ENCODE measurements at regions not wholly inside any gene's neighbourhood (a gene's known extent, or its start where the extent isn't known, plus 50 kb on each side); places are given as distances from the start of the nearest gene placed in this dataset.

DNA sequence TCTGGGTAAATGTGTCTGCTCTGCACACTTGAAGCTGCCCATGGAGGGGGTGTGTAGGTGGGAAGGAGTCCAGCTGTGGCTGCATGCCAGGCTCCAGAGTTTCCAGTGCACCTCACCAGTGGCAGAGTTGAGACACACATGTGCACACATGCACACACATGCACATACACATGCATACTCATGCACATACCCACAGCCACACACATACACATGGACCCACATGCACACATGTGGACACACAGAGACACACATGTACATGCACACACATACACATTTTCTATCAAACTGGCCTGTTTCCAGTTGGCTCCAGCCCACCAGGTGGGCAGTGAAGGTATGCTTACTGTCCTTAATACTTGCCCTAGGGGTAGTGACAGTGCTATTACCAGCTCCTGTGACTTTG is 99.7 kb downstream of the RAMP3 start:
- H3K4me3 Mint-ChIP-seq = no peak overlapping the region
- no peak overlapping the region for H3K23ac ChIP-seq (ENCODE audit: insufficient read length, low read depth, low read length)
- peaks cover 25% of the 10 kb centered on the region for H3K27me3 Mint-ChIP-seq (ENCODE audit: low read depth)
- no peak overlapping the region for H3K9ac ChIP-seq (ENCODE audit: extremely low read depth, insufficient read length, low read length)
- peaks cover 7 to 18% of the 10 kb centered on the region in 2 experiments for H3K4me1 Mint-ChIP-seq
- no peaks in the 10 kb centered on the region for H3K9me3 ChIP-seq (ENCODE audit: control insufficient read depth, low read depth, low read length)
- H3K79me2 ChIP-seq (ENCODE audit: insufficient read depth, low read length) = no peaks in the 10 kb centered on the region
- no peak overlapping the region for H3K56ac ChIP-seq (ENCODE audit: insufficient read length, low read depth, low read length)
- no peak overlapping the region for H3T11ph ChIP-seq (ENCODE audit: low read length)
- no peaks in the 10 kb centered on the region for H3K79me1 ChIP-seq (ENCODE audit: insufficient read depth, low read depth, low read length, poor library complexity, severe bottlenecking)
- no peak overlapping the region for H2AK5ac ChIP-seq (ENCODE audit: insufficient read length, low read length)
- H3K23me2 ChIP-seq (ENCODE audit: insufficient read length, low read depth, low read length, poor library complexity, severe bottlenecking) = no peaks in the 10 kb centered on the region
- no peak for DNase-seq
- H2BK12ac ChIP-seq (ENCODE audit: insufficient read length, low read depth, low read length) = no peak overlapping the region
- no peak overlapping the region for H4K5ac ChIP-seq (ENCODE audit: insufficient read length, low read depth, low read length)
- H4K8ac ChIP-seq (replicated peaks; ENCODE audit: insufficient read length, low read depth, low read length) = no peak overlapping the region
- H3K4me2 ChIP-seq (ENCODE audit: insufficient read depth, insufficient read length, low read length) = no peak overlapping the region
- H4K91ac ChIP-seq (ENCODE audit: insufficient read length, low read depth, low read length) = no peak overlapping the region
- H3K27ac Mint-ChIP-seq = no peak overlapping the region
- no peak overlapping the region for H2BK5ac ChIP-seq (ENCODE audit: insufficient read length, low read length)
- H2BK120ac ChIP-seq (ENCODE audit: low read depth, low read length, poor library complexity, severe bottlenecking) = no peak overlapping the region
- H3K18ac ChIP-seq (ENCODE audit: insufficient read length, low read depth, low read length) = no peak overlapping the region
- no peaks in the 10 kb centered on the region for H3K27me3 ChIP-seq (ENCODE audit: insufficient read depth, low read length)
- no peak overlapping the region for H3K27ac ChIP-seq (ENCODE audit: insufficient read length, low read depth, low read length)
- no peak overlapping the region for H3K4ac ChIP-seq (ENCODE audit: low read depth, low read length)
- no peaks in the 10 kb centered on the region for H3K4me1 ChIP-seq (ENCODE audit: insufficient read depth, low read length)
- H4K20me1 ChIP-seq (ENCODE audit: control insufficient read depth, insufficient read depth, insufficient read length) = no peaks in the 10 kb centered on the region
- peaks cover under 1 to 9% of the 10 kb centered on the region in 2 experiments; a peak in 4 of 5 replicates for H3K9me3 Mint-ChIP-seq
- H2AFZ ChIP-seq (ENCODE audit: low read length) = no peak overlapping the region
- no peak overlapping the region for H3K14ac ChIP-seq (ENCODE audit: insufficient read depth, low read length)
- H3K36me3 Mint-ChIP-seq (ENCODE audit: insufficient read depth in 1 of 3, low read depth in 3 of 3) = peaks cover 0 to 2% (median 1%) of the 10 kb centered on the region in 3 experiments; a peak in 3 of 7 replicates
- TF ChIP-seq, protein P1, sequence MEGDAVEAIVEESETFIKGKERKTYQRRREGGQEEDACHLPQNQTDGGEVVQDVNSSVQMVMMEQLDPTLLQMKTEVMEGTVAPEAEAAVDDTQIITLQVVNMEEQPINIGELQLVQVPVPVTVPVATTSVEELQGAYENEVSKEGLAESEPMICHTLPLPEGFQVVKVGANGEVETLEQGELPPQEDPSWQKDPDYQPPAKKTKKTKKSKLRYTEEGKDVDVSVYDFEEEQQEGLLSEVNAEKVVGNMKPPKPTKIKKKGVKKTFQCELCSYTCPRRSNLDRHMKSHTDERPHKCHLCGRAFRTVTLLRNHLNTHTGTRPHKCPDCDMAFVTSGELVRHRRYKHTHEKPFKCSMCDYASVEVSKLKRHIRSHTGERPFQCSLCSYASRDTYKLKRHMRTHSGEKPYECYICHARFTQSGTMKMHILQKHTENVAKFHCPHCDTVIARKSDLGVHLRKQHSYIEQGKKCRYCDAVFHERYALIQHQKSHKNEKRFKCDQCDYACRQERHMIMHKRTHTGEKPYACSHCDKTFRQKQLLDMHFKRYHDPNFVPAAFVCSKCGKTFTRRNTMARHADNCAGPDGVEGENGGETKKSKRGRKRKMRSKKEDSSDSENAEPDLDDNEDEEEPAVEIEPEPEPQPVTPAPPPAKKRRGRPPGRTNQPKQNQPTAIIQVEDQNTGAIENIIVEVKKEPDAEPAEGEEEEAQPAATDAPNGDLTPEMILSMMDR (conservative IDR thresholded peaks at IDR 0.05) = no peak
- no peak overlapping the region for H2BK15ac ChIP-seq (ENCODE audit: low read depth, low read length)
- no peak overlapping the region for H2BK20ac ChIP-seq (ENCODE audit: low read depth, low read length, poor library complexity, severe bottlenecking)
